ENCODE measurements at regions not wholly inside any gene's neighbourhood (a gene's known extent, or its start where the extent isn't known, plus 50 kb on each side); places are given as distances from the start of the nearest gene placed in this dataset.

GRCh38 chr13:58950911-58951310, 1212.8 kb downstream of the DIAPH3 start:
- TF ChIP-seq, protein P1, sequence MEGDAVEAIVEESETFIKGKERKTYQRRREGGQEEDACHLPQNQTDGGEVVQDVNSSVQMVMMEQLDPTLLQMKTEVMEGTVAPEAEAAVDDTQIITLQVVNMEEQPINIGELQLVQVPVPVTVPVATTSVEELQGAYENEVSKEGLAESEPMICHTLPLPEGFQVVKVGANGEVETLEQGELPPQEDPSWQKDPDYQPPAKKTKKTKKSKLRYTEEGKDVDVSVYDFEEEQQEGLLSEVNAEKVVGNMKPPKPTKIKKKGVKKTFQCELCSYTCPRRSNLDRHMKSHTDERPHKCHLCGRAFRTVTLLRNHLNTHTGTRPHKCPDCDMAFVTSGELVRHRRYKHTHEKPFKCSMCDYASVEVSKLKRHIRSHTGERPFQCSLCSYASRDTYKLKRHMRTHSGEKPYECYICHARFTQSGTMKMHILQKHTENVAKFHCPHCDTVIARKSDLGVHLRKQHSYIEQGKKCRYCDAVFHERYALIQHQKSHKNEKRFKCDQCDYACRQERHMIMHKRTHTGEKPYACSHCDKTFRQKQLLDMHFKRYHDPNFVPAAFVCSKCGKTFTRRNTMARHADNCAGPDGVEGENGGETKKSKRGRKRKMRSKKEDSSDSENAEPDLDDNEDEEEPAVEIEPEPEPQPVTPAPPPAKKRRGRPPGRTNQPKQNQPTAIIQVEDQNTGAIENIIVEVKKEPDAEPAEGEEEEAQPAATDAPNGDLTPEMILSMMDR (IDR thresholded peaks at IDR 0.05) = no peak
- TF ChIP-seq POLR2AphosphoS5 (IDR thresholded peaks at IDR 0.05) = no peak
- no peak for TF ChIP-seq POLR2A (IDR thresholded peaks at IDR 0.05)

Data from prostate gland (tissue), 2 donors.